ENCODE measurements at regions not wholly inside any gene's neighbourhood (a gene's known extent, or its start where the extent isn't known, plus 50 kb on each side); places are given as distances from the start of the nearest gene placed in this dataset.

DNA sequence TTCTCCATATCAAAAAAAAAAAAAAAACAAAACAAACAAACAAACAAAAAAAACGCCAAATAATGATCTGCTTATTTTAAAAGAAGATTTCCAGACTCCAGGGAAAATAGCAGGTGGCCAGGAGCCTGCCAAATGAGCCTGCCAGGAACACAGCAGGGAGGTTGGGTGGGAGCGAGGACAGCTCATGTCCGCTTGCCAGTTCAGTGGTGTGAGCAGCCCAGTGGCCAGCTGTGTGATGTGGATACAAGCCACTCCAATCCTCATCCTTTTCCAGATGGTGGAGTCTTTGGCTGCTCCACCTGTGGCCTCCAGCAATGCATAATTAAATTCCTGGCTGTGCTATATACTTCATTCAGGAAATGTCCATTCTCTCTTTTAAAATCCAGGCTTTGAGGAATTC lies 1025.1 kb upstream of the C9orf72 start (continued):
- TF ChIP-seq TFE3 (CRISPR knock-in tag; IDR thresholded peaks at IDR 0.05) (no peak), ZNF79 (CRISPR knock-in tag; IDR thresholded peaks at IDR 0.05; ENCODE audit: low read depth) (no peak), NONO (IDR thresholded peaks at IDR 0.05; ENCODE audit: low read depth in 2 of 2, low read length in 1 of 2) (no peak), ZNF12 (CRISPR knock-in tag; IDR thresholded peaks at IDR 0.05) (no peak), THRAP3 (IDR thresholded peaks at IDR 0.05; ENCODE audit: borderline replicate concordance) (no peak), KDM5B (IDR thresholded peaks at IDR 0.05; ENCODE audit: insufficient replicate concordance, low read depth, low read length) (no peak), FOS (IDR thresholded peaks at IDR 0.05; ENCODE audit: extremely low read depth, insufficient read length) (no peak), HDAC8 (tag; IDR thresholded peaks at IDR 0.05) (no peak), ZNF239 (CRISPR knock-in tag; IDR thresholded peaks at IDR 0.05) (no peak), BRCA1 (IDR thresholded peaks at IDR 0.05) (no peak), BRCA1 (CRISPR knock-in tag; IDR thresholded peaks at IDR 0.05) (no peak), ZSCAN29 (IDR thresholded peaks at IDR 0.05) (no peak), JUN (IDR thresholded peaks at IDR 0.05; ENCODE audit: borderline replicate concordance, low read depth, low read length) (no peak), JUN (CRISPR knock-in tag; IDR thresholded peaks at IDR 0.05; ENCODE audit: borderline replicate concordance) (no peak), PPARD (CRISPR knock-in tag; IDR thresholded peaks at IDR 0.05) (no peak)
- TF ChIP-seq, protein P1, sequence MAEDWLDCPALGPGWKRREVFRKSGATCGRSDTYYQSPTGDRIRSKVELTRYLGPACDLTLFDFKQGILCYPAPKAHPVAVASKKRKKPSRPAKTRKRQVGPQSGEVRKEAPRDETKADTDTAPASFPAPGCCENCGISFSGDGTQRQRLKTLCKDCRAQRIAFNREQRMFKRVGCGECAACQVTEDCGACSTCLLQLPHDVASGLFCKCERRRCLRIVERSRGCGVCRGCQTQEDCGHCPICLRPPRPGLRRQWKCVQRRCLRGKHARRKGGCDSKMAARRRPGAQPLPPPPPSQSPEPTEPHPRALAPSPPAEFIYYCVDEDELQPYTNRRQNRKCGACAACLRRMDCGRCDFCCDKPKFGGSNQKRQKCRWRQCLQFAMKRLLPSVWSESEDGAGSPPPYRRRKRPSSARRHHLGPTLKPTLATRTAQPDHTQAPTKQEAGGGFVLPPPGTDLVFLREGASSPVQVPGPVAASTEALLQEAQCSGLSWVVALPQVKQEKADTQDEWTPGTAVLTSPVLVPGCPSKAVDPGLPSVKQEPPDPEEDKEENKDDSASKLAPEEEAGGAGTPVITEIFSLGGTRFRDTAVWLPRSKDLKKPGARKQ (CRISPR knock-in tag; IDR thresholded peaks at IDR 0.05) = no peak

Data from K562 (cell line).